Cardiac muscle cell (in vitro differentiated cells and primary cell): ENCODE measurements at regions not wholly inside any gene's neighbourhood (a gene's known extent, or its start where the extent isn't known, plus 50 kb on each side); places are given as distances from the start of the nearest gene placed in this dataset.

Experiments
- DNase-seq, 2 donors: peaks; one replicate each; pipeline versions ENCODE4 v3.0.0 to v3.0.0-alpha.2; 2010 to 2017; ENCODE audit warnings: low read depth in 1 of 2, low spot score in 1 of 2
- H3K27ac ChIP-seq: fragments of 200-600 bp; sonication (generic); 2 replicates; pipeline ENCODE4 v1.5.1; 2016
- H3K27me3 ChIP-seq: fragments of 200-600 bp; sonication (generic); 2 replicates; pipeline ENCODE4 v1.6.0; 2016; ENCODE audit warnings: control low read depth
- H3K36me3 ChIP-seq: fragments of 200-600 bp; sonication (generic); 2 replicates; pipeline ENCODE4 v1.5.1; 2016; ENCODE audit warnings: control low read depth
- H3K4me1 ChIP-seq: fragments of 200-600 bp; sonication (generic); 2 replicates; pipeline ENCODE4 v1.8.1; 2017; ENCODE audit warnings: low read depth, mild to moderate bottlenecking, mixed run types
- H3K4me3 ChIP-seq: fragments of 200-600 bp; sonication (generic); 2 replicates; pipeline ENCODE4 v1.5.1; 2016; ENCODE audit warnings: mild to moderate bottlenecking
- H3K9me3 ChIP-seq: fragments of 200-600 bp; sonication (generic); 2 replicates; pipeline ENCODE4 v1.5.1; 2017; ENCODE audit warnings: low read depth, mild to moderate bottlenecking, control low read depth
- CTCF ChIP-seq: IDR thresholded peaks from 2 replicates; pipeline ENCODE4 v1.5.1; 2012; ENCODE audit warnings: low read depth, mild to moderate bottlenecking, low read length

GRCh38 chr3:42024591-42025351, 62.9 kb upstream of the ULK4 start:
- H3K4me3 ChIP-seq: no peak overlapping the region
- DNase-seq: no peak
- no peak for TF ChIP-seq CTCF
- no peaks in the 10 kb centered on the region for H3K27me3 ChIP-seq
- H3K4me1 ChIP-seq: peaks cover 8% of the 10 kb centered on the region
- H3K36me3 ChIP-seq: no peaks in the 10 kb centered on the region
- H3K9me3 ChIP-seq: no peaks in the 10 kb centered on the region
- H3K27ac ChIP-seq: peak overlapping the region; percentile 81

- Histone ChIP-seq H3K27ac (no peak overlapping the region), H3K4me3 (no peak overlapping the region), H3K36me3 (no peaks in the 10 kb centered on the region), H3K9me3 (no peaks in the 10 kb centered on the region), H3K4me1 (peaks cover 8% of the 10 kb centered on the region), H3K27me3 (no peaks in the 10 kb centered on the region)
- TF ChIP-seq CTCF: no peak
- no peak for DNase-seq
Measured at GRCh38 chr3:42023380-42023779, 61.5 kb upstream of the ULK4 start.

- H3K27ac ChIP-seq: no peak overlapping the region
- no peaks in the 10 kb centered on the region for H3K36me3 ChIP-seq
- no peaks in the 10 kb centered on the region for H3K9me3 ChIP-seq
- no peak for TF ChIP-seq CTCF
- no peak overlapping the region for H3K4me3 ChIP-seq
- H3K27me3 ChIP-seq: no peaks in the 10 kb centered on the region
- peaks cover 8% of the 10 kb centered on the region for H3K4me1 ChIP-seq
- DNase-seq: no peak
Measured at GRCh38 chr3:42022355-42022754, 60.5 kb upstream of the ULK4 start.

- DNase-seq: peak in 1 of 2 donors; percentile 56
- no peaks in the 10 kb centered on the region for H3K27me3 ChIP-seq
- H3K4me3 ChIP-seq: no peak overlapping the region
- H3K4me1 ChIP-seq: peaks cover 3% of the 10 kb centered on the region
- no peak for TF ChIP-seq CTCF
- no peak overlapping the region for H3K27ac ChIP-seq
- no peaks in the 10 kb centered on the region for H3K36me3 ChIP-seq
- no peaks in the 10 kb centered on the region for H3K9me3 ChIP-seq
Measured at GRCh38 chr3:42020684-42021307, 58.9 kb upstream of the ULK4 start.

- no peak overlapping the region for H3K4me3 ChIP-seq
- H3K27me3 ChIP-seq: no peaks in the 10 kb centered on the region
- no peak overlapping the region for H3K27ac ChIP-seq
- no peaks in the 10 kb centered on the region for H3K4me1 ChIP-seq
- H3K9me3 ChIP-seq: no peaks in the 10 kb centered on the region
- no peak for TF ChIP-seq CTCF
- no peaks in the 10 kb centered on the region for H3K36me3 ChIP-seq
- DNase-seq: no peak
Measured at GRCh38 chr3:42019953-42020260, 58.0 kb upstream of the ULK4 start.
